H1 (cell line): ENCODE measurements at regions not wholly inside any gene's neighbourhood (a gene's known extent, or its start where the extent isn't known, plus 50 kb on each side); places are given as distances from the start of the nearest gene placed in this dataset.

ENCODE experiments used
- POLR2A ChIP-seq, 2 experiments: IDR thresholded peaks; 1 replicate in 1 of 2; 2 replicates in 1 of 2; pipeline ENCODE4 v1.6.1; 2011; ENCODE audit warnings: low read depth in 2 of 2, low read length in 2 of 2, mild to moderate bottlenecking in 2 of 2; ENCODE audit errors: control extremely low read depth in 1 of 2
- SIN3A ChIP-seq, 2 experiments: IDR thresholded peaks in 1 of 2; conservative IDR thresholded peaks in 1 of 2; 2 replicates each; pipeline ENCODE4 v1.6.1; 2011 to 2012; ENCODE audit warnings: low read length in 2 of 2, improper control_type of control experiment in 1 of 2, low read depth in 1 of 2, mild to moderate bottlenecking in 1 of 2

- no peak for TF ChIP-seq SIN3A (conservative IDR thresholded peaks at IDR 0.05 in 1 of 2, IDR thresholded peaks at IDR 0.05 in 1 of 2; ENCODE audit: low read depth in 1 of 2, low read length in 2 of 2)
- no peak for TF ChIP-seq POLR2A (IDR thresholded peaks at IDR 0.05; ENCODE audit: control extremely low read depth in 1 of 2, low read depth in 2 of 2, low read length in 2 of 2)
Observed at GRCh38 chr20:47868744-47869143, 83.5 kb upstream of the SULF2 start.
